Esophagus squamous epithelium (tissue), 5 donors: ENCODE measurements at regions not wholly inside any gene's neighbourhood (a gene's known extent, or its start where the extent isn't known, plus 50 kb on each side); places are given as distances from the start of the nearest gene placed in this dataset.
"Not testable (repeated sequence)": the region's sequence is repeated elsewhere in the genome, so short reads cannot be mapped to it uniquely, and the experiment has no call there.

Source experiments
- DNase-seq: peaks from one replicate; lab custom pipeline; 2025; lab: John Stamatoyannopoulos, UW
- H3K27ac ChIP-seq, 4 donors: fragments of 200-600 bp; sonication (generic); one replicate each; pipeline ENCODE4 v1.5.1; 2016 to 2019; ENCODE audit warnings: mild to moderate bottlenecking in 1 of 4
- H3K27me3 ChIP-seq, 4 donors: fragments of 200-600 bp; sonication (generic); 1 replicate in 3 of 4; 2 replicates in 1 of 4; pipeline versions ENCODE4 v1.5.1 to v1.6.0; 2017 to 2021; ENCODE audit warnings: antibody characterized with exemption in 1 of 4
- H3K36me3 ChIP-seq, 3 donors: fragments of 200-600 bp; sonication (generic); one replicate each; pipeline ENCODE4 v1.5.1; 2016 to 2019
- H3K4me1 ChIP-seq, 3 donors: fragments of 200-600 bp; sonication (generic); one replicate each; pipeline ENCODE4 v1.5.1; 2017 to 2019
- H3K4me3 ChIP-seq, 4 donors: fragments of 200-600 bp; sonication (generic); 1 replicate in 3 of 4; 2 replicates in 1 of 4; pipeline ENCODE4 v1.5.1; 2016 to 2019; ENCODE audit warnings: mild to moderate bottlenecking in 2 of 4, moderate library complexity in 1 of 4
- H3K9me3 ChIP-seq, 3 donors: fragments of 200-600 bp; sonication (generic); one replicate each; pipeline ENCODE4 v1.5.1; 2016 to 2019
- CTCF ChIP-seq, 6 experiments: fragments of 450-650 bp in 4 of 6; fragments of 200-600 bp in 2 of 6; sonication (generic) in 2 of 6; IDR thresholded peaks; one replicate each; pipeline ENCODE4 v1.5.1; 2016 to 2019; ENCODE audit warnings: antibody characterized with exemption in 6 of 6, mild to moderate bottlenecking in 4 of 6, moderate library complexity in 4 of 6
- POLR2A ChIP-seq, 4 donors: fragments of 450-650 bp; IDR thresholded peaks; one replicate each; pipeline ENCODE4 v1.6.1; 2017; ENCODE audit warnings: antibody characterized with exemption in 4 of 4, mild to moderate bottlenecking in 4 of 4, moderate library complexity in 3 of 4
- WGBS, 2 donors: methylation state at CpG; one replicate each; pipeline ENCODE4 v1.1.5; 2018; 5-methylcytosine and 5-hydroxymethylcytosine counted together
- intact Hi-C: fragments of 100-400 bp; cut with DNase I; formaldehyde crosslinking; loops from one replicate; pipeline ENCODE4 v1.15.0; 2022
- donor health status: DM: yes; HTN: yes; CAD: no.

- intact Hi-C loops: no loop called here
- WGBS, 2 donors: 9 to 12% methylated on average over 1 of the region's 1 CpG
- H3K27me3 ChIP-seq: no peaks in the 10 kb centered on the region
- H3K27ac ChIP-seq: no peak overlapping the region
- DNase-seq: no peak
- H3K4me1 ChIP-seq: no peaks in the 10 kb centered on the region
- no peak overlapping the region for H3K4me3 ChIP-seq
- TF ChIP-seq CTCF (IDR thresholded peaks at IDR 0.05) (no peak), POLR2A (IDR thresholded peaks at IDR 0.05) (no peak)
- H3K36me3 ChIP-seq: no peaks in the 10 kb centered on the region
- H3K9me3 ChIP-seq: no peaks in the 10 kb centered on the region
These were observed 634.3 kb downstream of the TMEM182 start for GRCh38 chr2:103396152-103396551.

GRCh38 chr2:103401621-103402020 lies 639.8 kb downstream of the TMEM182 start:
- H3K27ac ChIP-seq: no peak overlapping the region
- no peaks in the 10 kb centered on the region for H3K9me3 ChIP-seq
- intact Hi-C loops: no loop called here
- no peaks in the 10 kb centered on the region for H3K27me3 ChIP-seq
- no peak for DNase-seq
- TF ChIP-seq CTCF (IDR thresholded peaks at IDR 0.05) (no peak), POLR2A (IDR thresholded peaks at IDR 0.05) (no peak)
- H3K36me3 ChIP-seq: no peaks in the 10 kb centered on the region
- H3K4me3 ChIP-seq: no peak overlapping the region
- no peaks in the 10 kb centered on the region for H3K4me1 ChIP-seq
- WGBS, 2 donors: 30 to 43% methylated on average over 4 of the region's 4 CpGs

- 88 to 89% methylated on average over 3 of the region's 3 CpGs for whole genome bisulfite sequencing, 2 donors
- Histone ChIP-seq H3K9me3 (no peaks in the 10 kb centered on the region), H3K4me1 (no peaks in the 10 kb centered on the region), H3K27me3 (no peaks in the 10 kb centered on the region), H3K27ac (no peak overlapping the region), H3K4me3 (no peak overlapping the region), H3K36me3 (no peaks in the 10 kb centered on the region)
- intact Hi-C loops: no loop called here
- no peak for DNase-seq
- TF ChIP-seq POLR2A (IDR thresholded peaks at IDR 0.05): no peak
- TF ChIP-seq CTCF (IDR thresholded peaks at IDR 0.05): no peak
These were observed 640.5 kb downstream of the TMEM182 start for GRCh38 chr2:103402336-103402735.

GRCh38 chr2:103402944-103403343 lies 641.1 kb downstream of the TMEM182 start:
- no peaks in the 10 kb centered on the region for H3K9me3 ChIP-seq
- no peaks in the 10 kb centered on the region for H3K4me1 ChIP-seq
- 55 to 74% methylated on average over 5 of the region's 5 CpGs for WGBS, 2 donors
- no peak overlapping the region for H3K4me3 ChIP-seq
- intact Hi-C loops: no loop called here
- no peaks in the 10 kb centered on the region for H3K36me3 ChIP-seq
- TF ChIP-seq CTCF (IDR thresholded peaks at IDR 0.05) (no peak), POLR2A (IDR thresholded peaks at IDR 0.05) (no peak)
- no peaks in the 10 kb centered on the region for H3K27me3 ChIP-seq
- no peak overlapping the region for H3K27ac ChIP-seq
- no peak for DNase-seq

GRCh38 chr2:103403388-103403787 lies 641.6 kb downstream of the TMEM182 start:
- intact Hi-C loops, H3K27ac ChIP-seq, DNase-seq: not testable (repeated sequence)

GRCh38 chr2:103410221-103410620 lies 648.4 kb downstream of the TMEM182 start:
- intact Hi-C loops: no loop called here
- WGBS, 2 donors: 87 to 88% methylated on average over 4 of the region's 4 CpGs
- DNase-seq: no peak
- H3K9me3 ChIP-seq: no peaks in the 10 kb centered on the region
- no peak for TF ChIP-seq CTCF (IDR thresholded peaks at IDR 0.05)
- TF ChIP-seq POLR2A (IDR thresholded peaks at IDR 0.05): no peak
- H3K27me3 ChIP-seq: no peaks in the 10 kb centered on the region
- H3K36me3 ChIP-seq: no peaks in the 10 kb centered on the region
- H3K4me3 ChIP-seq: no peak overlapping the region
- H3K27ac ChIP-seq: no peak overlapping the region
- no peaks in the 10 kb centered on the region for H3K4me1 ChIP-seq

More at GRCh38 chr2:103403388-103403787, 641.6 kb downstream of the TMEM182 start:
- 93 to 94% methylated on average over 5 of the region's 5 CpGs for WGBS, 2 donors
- H3K4me1 ChIP-seq, H3K27me3 ChIP-seq, H3K9me3 ChIP-seq, H3K36me3 ChIP-seq, H3K4me3 ChIP-seq: not testable (repeated sequence)
